ENCODE measurements at regions not wholly inside any gene's neighbourhood (a gene's known extent, or its start where the extent isn't known, plus 50 kb on each side); places are given as distances from the start of the nearest gene placed in this dataset.
"Not testable (repeated sequence)": the region's sequence is repeated elsewhere in the genome, so short reads cannot be mapped to it uniquely, and the experiment has no call there.

DNA sequence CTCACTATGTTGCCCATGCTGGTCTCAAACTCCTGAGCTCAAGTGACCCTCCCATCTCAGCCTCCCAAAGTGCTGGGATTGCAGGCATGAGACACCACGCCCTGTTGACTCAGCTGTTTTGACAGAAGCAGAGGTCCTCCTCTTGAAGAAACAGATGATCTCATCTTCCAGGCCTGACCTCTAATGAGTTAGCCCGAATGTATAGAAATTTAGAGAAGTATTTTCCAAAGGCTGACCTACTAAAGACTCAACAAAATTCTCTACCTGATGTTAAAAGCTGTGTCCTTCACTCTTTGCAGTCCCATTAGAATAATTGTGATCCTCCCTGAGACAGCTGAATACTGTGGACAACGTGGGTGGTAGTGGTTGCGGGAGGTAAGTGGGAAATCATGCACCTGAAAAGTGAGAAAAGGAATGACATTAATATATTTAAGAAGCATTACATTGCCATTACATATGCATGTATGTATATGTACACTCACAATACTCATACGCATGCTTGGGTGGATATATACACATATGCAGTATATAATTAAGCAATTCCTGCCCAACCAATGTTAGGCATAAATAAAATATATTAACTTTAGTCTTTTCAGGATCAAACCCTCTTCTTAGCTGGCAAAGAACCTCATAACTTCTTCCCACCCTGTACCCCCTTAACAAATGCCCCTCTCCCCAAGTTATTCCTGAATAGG lies 204.6 kb upstream of the NR2F2 start:
- no peak for DNase-seq

DNA sequence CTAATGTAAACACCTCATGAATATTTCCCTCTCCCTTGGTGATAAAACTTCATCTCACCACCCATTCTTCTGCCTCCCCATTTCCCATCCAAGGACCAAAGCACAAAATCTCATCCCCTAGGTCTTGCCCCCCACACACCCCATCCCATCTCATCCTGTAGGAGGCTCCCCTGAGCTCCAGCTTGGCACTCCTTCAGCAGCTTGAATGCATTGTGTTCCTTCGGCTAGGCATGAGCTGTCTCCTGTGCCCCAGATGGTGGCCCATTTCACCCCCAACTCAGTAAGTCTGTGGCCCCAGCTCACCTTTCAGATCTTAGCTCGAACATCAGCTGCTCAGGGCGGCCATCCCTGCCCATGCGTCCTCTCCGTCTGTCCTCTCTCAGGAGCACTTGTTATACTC lies 203.6 kb upstream of the NR2F2 start:
- no peak for DNase-seq

DNA sequence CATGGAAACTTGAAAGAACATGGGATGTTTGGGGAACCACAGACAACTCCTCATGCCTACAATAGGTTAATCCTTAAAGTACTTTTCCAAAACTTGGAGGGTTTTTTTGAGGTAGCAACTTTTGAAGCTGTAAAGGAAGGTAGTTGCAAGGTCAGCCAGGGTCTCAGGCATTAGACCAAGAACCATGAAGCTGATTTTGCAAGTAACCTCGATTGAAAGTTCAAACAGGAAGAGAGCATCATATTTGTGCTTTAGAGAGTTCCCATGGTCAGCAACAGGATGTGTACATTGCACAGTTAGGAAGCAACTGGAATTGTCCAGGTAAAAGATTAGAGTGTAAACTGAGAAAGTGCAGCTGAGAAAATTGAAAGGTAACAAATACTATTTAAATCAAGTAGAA lies 199.8 kb upstream of the NR2F2 start:
- DNase-seq, result no peak

DNA sequence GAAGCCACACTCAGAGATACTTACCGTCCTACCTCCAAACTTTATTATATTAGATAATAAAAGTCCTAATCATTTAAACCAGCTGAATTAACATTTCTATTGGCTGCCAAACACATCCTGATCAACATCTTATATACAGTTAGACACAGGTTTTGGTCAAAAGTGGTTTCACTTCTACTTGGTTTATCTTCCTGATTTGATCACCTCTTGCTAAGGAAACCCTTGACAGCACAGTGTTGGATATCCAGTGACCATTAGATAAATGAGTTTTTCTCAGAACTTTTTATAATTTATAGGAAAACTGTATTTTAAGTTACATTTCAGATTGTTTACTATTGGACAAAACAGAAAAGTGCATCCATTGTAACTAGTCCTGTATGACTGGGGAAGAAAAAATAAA lies 198.4 kb upstream of the NR2F2 start:
- DNase-seq, result no peak

DNA sequence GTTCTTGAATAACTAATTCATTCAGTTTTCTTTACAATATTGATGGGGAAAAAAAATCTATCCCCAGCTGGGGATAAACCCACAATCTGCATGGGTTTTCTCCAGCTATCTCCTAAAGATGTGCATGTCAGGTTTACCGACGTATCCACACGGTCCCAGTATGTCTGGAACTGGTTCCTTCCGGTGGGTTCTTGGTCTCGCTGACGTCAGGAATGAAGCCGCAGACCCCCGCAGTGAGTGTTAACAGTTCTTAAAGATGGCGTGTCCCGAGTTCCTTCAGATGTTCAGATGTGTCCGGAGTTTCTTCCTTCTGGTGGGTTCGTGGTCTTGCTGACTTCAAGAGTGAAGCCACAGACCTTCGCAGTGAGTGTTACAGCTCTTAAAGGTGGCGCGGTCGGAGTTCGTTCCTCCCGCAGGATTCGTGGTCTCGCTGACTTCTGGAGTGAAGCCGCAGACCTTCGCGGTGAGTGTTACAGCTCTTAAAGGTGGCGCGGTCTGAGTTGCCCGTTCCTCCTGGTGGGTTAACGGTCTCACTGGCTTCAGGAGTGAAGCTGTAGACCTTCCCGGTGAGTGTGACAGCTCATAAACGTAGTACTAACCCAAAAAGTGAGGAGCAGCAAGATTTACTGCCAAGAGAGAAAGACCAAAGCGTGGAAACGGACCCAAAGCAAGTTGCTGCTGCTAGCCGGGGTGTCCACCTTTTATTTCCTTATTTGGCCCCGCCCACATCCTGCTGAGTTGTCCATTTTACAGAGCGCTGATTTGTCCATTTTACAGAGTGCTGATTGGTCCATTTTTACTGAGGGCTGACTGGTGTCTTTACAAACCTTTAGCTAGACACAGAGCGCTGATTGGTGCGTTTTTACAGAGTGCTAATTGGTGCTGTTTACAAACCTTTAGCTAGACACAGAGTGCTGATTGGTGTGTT lies 195.1 kb upstream of the NR2F2 start:
- DNase-seq, result no peak

DNA sequence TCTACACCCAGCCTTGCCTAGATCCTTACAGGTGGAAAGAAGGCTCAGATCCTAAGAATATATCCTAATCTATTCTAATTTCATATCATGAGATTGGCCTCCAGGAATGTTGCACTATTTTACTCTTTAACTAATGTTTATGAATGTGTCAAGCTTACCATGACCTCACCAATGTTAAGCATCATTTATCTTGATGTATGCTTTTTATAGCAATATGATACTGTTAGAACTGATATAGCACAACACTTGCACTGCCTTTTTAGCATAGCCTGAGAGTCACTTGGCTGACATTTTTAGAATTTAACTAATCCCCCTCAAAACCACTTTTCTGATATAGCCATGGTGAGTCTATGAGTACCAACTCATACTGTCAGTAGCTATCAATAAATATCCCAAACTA lies 191.5 kb upstream of the NR2F2 start:
- DNase-seq, result no peak

DNA sequence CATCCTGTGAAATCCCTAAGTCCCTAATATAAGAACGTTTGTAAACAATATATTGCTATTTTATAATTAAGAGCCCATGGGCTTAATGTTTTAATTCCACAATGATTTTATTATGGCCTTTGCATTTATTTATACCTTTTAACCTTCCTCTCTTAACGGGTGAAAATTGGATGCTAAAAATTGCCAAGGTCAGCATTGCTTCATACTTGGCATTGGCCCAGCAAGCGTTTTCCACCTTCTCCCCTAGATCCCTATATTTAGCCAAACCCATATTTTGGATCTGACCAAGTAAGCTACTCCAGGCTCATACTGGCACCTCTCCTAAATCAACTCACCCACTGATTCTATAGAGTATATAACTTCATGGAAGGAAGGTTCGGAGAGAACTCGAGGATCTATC lies 188.0 kb upstream of the NR2F2 start:
- no peak for DNase-seq

DNA sequence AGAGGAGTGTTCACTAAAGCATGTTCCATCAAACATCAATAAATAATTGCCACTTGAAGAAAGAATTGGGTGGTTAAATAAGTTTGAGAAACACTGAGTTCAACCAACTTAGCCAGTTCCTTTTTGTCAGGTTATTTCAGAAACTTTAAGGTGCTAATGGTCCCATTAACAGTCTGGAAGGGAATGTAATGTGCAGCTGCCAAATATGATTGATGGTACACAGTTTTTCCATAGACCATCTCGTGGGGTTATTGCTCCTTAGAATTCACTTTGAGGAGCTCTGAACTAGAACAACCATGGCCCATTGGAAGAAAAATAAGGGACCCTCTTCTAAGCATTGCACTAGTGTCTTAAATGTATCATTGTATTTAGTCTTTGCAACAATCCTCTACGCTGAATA lies 185.8 kb upstream of the NR2F2 start:
- DNase-seq, result no peak

DNA sequence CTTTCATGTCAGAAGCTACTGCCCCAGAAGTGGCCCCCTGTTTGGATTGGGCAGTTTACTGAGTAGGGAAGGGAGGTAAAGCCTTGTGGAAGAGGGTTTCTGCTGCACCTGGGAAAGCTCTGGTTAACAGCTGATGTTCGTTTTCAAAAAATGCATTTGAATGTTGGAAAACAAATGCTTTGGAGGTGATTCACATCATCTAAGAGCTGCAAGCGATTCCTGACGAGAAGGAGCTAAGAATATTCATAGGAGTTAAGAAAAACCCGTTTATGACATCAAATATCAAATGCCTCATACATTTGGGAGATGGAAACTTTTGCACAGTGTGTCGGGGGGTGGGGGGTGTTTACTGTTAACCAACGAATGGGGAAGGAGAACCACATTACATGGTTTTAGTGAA lies 183.8 kb upstream of the NR2F2 start:
- no peak for DNase-seq

DNA sequence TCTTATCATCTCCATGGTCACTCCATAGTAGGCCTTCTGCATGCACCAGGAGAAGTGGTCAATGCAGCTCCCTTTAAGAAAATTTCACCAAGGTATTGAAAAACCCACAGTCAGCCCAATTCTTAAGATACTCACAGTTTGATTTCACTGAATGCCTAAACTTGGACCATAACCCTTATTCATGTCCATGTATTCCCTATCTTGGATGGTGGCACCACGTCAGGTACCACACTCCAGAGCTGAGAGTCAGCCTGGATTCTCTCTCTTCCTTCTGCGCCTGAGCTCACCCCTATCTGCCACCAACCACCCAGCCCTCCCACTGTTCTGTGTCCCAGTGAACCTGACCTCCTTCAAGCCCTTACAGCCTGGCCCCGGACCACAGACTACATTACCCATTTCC lies 183.2 kb upstream of the NR2F2 start:
- no peak for DNase-seq

DNA sequence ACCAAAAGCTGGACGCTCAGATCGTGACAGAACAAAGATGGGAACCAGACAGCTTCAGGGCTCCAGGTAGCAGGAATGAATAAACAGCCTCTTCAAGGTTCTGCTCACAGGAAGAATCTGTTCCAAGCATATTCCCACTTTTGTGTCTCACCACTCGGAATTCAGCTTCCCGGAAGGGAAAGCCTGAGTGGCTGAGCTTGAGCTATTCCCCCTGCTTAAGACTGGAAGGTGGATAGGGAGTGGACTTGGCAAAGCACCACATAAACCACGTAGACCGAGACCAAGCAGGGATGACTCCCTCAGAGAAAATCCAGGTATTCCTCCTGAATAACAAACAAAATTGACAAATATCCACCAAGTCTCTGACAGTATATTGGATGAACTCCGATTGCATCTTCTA lies 180.2 kb upstream of the NR2F2 start:
- DNase-seq, result no peak

DNA sequence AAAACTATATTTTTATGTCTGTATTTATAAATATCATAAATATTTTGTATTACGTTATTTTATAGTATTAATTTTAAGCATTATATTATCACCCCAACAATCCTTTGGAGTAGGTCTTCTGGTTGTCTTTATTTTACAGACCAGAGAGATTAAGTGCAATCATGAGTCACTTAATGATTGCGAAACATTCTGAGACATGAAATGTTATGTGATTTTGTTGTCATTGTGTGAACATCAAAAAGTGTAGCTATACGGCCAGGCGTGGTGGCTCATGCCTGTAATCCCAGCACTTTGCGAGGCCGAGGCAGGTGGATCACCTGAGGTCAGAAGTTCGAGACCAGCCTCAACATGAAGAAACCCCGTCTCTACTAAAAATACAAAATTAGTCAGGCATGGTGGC lies 178.8 kb upstream of the NR2F2 start:
- not testable (repeated sequence) for DNase-seq

DNA sequence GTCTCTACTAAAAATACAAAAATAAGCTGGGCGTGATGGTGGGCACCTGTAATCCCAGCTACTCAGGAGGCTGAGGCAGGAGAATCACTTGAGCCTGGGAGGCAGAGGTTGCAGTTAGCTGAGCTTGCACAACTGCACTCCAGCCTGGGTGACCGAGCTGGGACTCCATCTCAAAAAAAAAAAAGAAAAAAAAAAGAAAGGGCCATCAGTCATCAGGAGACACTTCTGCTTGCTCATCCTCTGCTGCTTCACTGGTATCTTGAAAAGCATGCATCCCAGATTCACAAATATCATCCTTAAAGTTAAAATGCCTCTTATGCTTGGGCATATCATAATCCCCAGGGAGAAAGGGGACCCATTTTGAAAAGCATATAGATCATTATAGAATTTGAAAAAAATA lies 176.6 kb upstream of the NR2F2 start:
- no peak for DNase-seq

DNA sequence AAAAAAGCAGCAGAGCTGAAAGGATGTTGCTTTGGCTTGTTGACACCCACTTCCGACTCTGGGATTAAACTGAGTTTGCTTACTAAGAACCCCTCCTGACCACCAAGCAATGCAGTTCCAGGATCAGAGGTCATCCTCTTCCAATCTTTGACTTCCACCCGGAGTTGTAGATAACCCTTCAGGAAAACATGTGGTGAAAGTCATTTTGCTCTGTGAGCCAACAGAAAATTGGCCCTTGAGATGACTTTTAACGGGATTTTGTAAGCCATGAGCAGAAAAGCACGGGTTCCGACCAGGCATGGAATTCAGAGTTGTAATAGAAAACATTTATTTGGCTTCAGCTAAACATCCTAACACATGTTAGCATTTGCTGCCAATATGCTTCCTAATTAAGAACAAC lies 171.6 kb upstream of the NR2F2 start:
- peak; percentile 68 for DNase-seq

DNA sequence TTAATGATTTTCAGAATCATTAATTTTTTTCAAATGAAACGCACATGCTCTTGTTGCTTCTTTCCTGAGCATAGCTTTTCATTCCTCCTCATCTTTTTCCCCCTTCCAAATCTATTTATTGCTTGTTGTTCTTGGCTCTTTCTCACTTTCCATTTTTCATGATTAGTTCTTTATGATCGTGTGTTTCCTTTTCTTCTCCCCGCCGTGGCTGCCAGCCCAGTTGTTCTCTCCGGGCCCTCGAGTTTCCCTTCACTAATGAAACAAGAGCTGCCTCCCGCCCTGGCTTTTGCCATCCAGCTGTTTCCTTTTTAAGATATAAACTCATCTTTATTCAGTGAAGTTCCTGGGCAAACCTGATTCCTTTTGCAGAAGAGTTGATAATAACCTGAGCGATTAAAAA lies 170.2 kb upstream of the NR2F2 start:
- peak; percentile 79 for DNase-seq

DNA sequence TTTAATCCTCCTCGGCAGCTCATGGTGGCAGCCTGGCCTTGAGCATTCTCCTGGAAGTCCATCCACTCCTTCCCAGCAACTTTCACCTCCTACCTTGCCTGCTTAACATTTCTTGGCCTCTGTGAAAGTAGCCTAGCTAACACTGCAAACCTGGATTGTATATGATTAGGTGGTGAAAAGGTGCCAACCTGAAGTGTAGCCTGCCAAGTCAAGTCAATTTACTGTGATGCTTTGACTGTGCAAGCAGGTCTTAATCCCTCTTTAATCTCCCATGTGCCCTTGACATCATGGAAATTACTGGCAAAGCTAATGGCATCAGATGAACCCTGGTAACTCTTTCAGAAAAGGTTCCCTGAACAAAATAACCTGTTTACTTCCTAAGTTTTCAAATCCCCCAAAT lies 169.7 kb upstream of the NR2F2 start:
- no peak for DNase-seq

DNA sequence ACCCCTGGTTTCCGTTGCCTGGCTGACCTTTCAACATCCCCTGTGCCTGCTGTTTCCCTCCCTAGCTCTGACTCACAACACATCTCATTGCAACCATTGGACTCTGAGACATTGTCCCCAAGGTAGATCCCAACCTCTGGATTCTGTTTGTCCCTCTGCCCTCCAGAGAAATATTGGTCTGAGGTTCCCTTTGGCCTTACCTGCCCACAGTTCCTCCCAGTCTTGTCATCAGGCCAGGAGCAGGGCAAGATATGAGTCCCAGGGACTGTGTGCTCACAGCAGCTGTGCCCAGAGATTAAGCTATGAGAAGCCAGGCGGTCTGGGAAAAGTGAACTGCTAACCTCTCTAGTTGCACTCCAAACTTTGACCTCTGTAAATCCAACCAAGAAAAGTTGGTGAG lies 168.2 kb upstream of the NR2F2 start:
- no peak for DNase-seq

DNA sequence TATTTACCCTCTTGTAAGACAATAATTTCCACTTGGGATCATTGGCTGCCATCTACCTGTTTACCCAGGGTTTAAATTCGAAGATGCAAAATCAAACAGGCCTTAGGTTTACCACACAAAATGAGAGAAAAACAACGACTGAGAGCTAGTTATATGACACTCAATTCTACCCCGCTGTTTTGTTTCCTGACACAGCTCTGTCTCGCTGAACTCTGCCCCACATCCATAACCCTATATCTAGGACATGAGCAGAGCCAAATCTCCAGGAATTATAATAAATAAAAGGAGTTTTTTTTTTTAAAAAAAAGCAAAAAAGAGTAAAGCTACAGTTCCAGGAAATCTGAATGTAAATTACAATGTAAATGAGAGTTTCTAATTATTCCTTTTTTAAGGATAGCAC lies 165.4 kb upstream of the NR2F2 start:
- DNase-seq, result no peak

DNA sequence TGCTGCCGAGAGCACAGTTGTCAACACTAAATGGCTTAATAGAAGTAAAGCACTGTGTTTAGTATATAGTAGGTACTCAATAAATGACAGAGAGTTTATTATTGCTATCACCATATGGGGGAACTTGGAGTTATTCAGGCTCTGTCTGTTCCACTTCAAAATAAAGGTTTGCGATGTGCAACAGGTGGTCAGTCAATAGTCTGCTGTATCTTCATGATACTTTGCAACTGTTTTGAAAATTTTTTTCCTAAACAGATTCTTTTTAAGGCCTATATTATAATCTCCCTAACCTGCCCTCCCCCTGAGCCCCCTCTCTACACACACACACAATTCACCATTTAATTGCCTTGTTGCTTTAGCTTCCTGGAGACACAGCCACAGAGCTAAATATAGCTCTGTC lies 164.7 kb upstream of the NR2F2 start:
- DNase-seq, result no peak

DNA sequence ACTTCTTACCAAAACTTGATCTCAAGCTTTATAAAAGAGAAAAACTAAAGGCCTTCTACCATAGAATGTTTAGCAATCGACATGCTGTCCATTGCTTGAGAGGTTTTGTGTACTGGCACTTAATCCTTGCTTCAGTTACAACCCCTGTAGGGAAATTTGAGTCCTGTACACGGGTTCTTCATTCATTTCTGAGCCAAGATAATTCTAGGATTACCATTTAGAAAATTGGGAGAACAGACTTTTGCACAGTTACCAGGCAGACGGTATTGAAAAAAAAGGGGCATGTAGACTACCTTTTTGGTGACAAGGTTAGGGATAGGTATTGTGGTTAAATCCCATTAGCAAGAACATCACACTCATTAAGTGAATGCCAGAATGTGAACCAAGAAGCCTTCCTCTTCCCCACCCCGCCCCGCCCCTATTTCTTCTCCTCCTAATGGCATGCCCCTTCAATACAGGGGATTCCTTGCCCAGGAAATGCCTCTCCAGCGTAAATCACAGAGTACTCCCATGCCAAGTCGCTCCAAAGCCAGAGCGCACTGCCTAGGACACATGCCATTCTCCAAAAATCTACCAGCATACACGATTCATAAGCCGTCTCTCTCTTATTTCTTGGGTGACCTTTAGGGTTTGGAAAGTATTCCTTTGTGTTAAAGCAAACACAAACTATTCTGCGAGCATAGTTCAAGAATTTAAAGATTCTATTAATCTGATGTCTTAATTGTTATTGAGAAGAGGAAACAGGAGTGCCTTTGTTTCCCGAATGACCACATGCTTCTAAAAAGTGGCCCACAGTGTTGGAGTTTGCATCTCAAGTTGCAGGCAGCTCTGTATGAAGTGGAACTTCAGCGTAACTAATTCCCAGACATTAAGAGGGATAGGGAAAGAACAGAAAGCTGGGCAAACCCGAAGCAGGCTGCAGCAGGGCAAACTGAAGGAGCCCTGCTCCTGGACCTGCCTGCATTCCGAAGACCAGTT lies 164.0 kb upstream of the NR2F2 start:
- no peak for DNase-seq

DNA sequence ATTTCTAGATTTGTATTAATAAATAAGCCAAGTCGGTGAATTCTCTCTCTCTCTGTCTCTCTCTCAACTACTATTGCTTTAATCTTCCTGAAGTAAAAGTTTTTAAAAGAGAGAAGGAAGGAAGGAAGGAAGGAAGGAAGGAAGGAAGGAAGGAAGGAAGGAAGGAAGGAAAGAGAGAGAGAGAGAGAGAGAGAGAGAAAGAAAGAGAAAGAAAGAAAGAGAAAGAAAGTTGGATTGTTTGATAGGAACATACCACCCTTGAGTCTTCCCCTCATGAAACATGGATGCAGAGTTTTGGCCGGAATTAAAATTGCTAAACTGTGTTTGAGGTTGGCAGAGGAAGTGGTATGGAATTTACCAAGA lies 159.9 kb upstream of the NR2F2 start:
- not testable (repeated sequence) for DNase-seq

DNA sequence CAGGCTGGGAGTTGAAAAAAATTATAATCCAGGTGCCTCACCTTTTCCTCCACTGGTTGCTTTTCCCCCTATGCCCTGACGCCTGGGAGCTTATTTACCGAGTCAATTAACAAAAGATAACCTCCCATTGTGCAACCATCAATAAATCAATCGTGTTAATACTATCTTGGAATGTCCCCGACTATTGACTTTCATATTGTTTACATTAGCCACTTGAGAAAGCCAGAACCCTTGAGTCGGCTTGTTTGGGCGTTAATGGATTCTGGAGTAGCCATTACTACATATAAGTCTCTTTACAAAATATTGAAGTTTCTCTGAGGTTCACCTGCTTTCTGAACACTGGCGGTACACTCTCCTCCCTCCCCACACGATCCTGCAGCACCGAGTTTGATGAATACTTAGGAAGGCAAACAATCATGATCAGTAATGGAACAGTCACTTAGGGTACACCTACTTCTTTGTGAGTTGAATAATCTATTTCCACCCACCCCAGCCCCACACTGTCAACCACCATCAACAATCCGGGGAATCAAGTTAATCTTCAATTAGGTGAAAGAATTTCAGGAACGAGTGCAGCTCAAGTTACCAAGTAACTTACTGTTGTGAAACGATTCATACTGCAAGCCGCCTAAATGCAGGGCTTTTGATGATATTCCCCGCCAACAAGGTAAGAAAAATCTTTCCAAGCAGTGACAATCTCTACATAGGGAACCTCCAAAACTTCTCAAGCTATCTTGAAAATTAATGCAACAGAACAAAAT lies 159.3 kb upstream of the NR2F2 start:
- peak; percentile 70 for DNase-seq

All from renal pelvis (tissue), 1 donor.